GM18498 (cell line): ENCODE measurements at regions not wholly inside any gene's neighbourhood (a gene's known extent, or its start where the extent isn't known, plus 50 kb on each side); places are given as distances from the start of the nearest gene placed in this dataset.

Source experiments
- ATAC-seq: cut with Tn5 transposase; IDR thresholded peaks from one replicate; pipeline ENCODE4 v1.9.1; 2021; ENCODE audit warnings: mild to moderate bottlenecking, moderate library complexity; ENCODE audit not compliant: unreplicated experiment

GRCh38 chr3:148002705-148003205 is 593.6 kb downstream of the ZIC1 start:
- ATAC-seq = no peak

- no peak for ATAC-seq
Observed at GRCh38 chr3:148004331-148004730, 595.2 kb downstream of the ZIC1 start.

GRCh38 chr3:148005456-148005855 is 596.3 kb downstream of the ZIC1 start:
- no peak for ATAC-seq

- ATAC-seq = no peak
Observed at GRCh38 chr3:148006508-148006907, 597.3 kb downstream of the ZIC1 start.

GRCh38 chr3:148008591-148008990 is 599.4 kb downstream of the ZIC1 start:
- no peak for ATAC-seq

- no peak for ATAC-seq
Observed at GRCh38 chr3:148020861-148021260, 611.7 kb downstream of the ZIC1 start.

- ATAC-seq = no peak
Observed at GRCh38 chr3:148021381-148021780, 612.2 kb downstream of the ZIC1 start.

GRCh38 chr3:148023994-148024393 is 614.8 kb downstream of the ZIC1 start:
- no peak for ATAC-seq

- ATAC-seq = no peak
Observed at GRCh38 chr3:148026009-148026588, 616.9 kb downstream of the ZIC1 start.

- ATAC-seq = no peak
Observed at GRCh38 chr3:148030975-148031374, 621.8 kb downstream of the ZIC1 start.

GRCh38 chr3:148034353-148034752 is 625.2 kb downstream of the ZIC1 start:
- no peak for ATAC-seq

- ATAC-seq = no peak
Observed at GRCh38 chr3:148036331-148036876, 627.2 kb downstream of the ZIC1 start.

GRCh38 chr3:148042663-148043445 is 633.7 kb downstream of the ZIC1 start:
- ATAC-seq = no peak

- ATAC-seq = no peak
Observed at GRCh38 chr3:148044151-148044550, 635.0 kb downstream of the ZIC1 start.

GRCh38 chr3:148054999-148055398 is 642.7 kb upstream of the AGTR1 start:
- ATAC-seq = no peak

- ATAC-seq = no peak
Observed at GRCh38 chr3:148062590-148062989, 635.1 kb upstream of the AGTR1 start.

GRCh38 chr3:148066802-148067201 is 630.9 kb upstream of the AGTR1 start:
- ATAC-seq = no peak

GRCh38 chr3:148068466-148068865 is 629.2 kb upstream of the AGTR1 start:
- ATAC-seq = no peak

GRCh38 chr3:148070041-148070440 is 627.7 kb upstream of the AGTR1 start:
- no peak for ATAC-seq

GRCh38 chr3:148073721-148074456 is 623.8 kb upstream of the AGTR1 start:
- no peak for ATAC-seq

GRCh38 chr3:148074946-148075345 is 622.8 kb upstream of the AGTR1 start:
- ATAC-seq = no peak
